ENCODE measurements at regions not wholly inside any gene's neighbourhood (a gene's known extent, or its start where the extent isn't known, plus 50 kb on each side); places are given as distances from the start of the nearest gene placed in this dataset.
"Not testable (repeated sequence)": the region's sequence is repeated elsewhere in the genome, so short reads cannot be mapped to it uniquely, and the experiment has no call there.

DNA sequence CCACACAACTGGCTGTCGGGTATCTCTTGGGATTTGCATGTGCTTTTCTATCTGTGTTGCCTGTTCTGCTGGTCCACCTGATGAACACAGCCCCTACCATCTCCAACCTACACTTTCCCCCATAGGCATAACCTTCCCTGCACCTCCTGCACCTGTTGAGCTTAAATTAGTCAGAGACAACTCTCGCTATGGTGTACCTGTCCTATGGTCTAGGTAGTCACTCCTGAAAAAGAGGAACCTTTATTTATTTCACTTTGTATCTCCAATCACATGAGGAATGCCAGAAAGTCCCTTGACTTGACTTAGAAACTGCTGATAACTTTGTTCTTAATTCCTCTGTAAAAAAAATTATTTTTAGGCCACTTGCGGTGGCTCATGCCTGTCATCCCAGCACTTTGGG is 338.1 kb downstream of the DHRSX start:
- no peak for TF ChIP-seq CTCF (conservative IDR thresholded peaks at IDR 0.05; ENCODE audit: low read length)

DNA sequence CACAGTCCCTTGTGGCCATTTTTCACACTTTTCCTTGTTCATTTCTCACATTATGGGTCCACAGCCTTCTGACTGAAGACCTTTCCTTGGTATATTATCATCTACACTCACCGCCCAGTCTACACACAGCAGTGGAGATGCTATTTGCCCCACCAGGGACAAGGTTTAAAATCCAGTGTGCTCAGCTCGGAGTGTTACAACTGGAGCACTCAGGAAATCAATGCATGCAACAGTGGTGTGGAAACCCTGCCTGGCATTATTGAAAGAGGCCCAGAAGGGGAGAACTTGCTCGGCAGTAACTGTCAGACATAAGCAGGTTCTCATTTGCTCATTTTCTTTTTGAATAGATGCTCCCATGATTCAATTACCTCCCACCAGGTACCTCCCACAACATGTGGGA is 340.9 kb downstream of the DHRSX start:
- no peak for DNase-seq (ENCODE audit: low read depth)
- H3K4me3 ChIP-seq (ENCODE audit: low read length): no peak overlapping the region
- TF ChIP-seq CTCF (conservative IDR thresholded peaks at IDR 0.05; ENCODE audit: low read length): no peak

More for the DNA sequence above, 338.1 kb downstream of the DHRSX start:
- no peak for DNase-seq (ENCODE audit: low read depth)
- no peak overlapping the region for H3K4me3 ChIP-seq (ENCODE audit: low read length)

- H3K4me3 ChIP-seq (ENCODE audit: low read length): no peak overlapping the region
- no peak for DNase-seq (ENCODE audit: low read depth)
- no peak for TF ChIP-seq CTCF (conservative IDR thresholded peaks at IDR 0.05; ENCODE audit: low read length)
These were observed 341.4 kb downstream of the DHRSX start for GRCh38 chrX:2159393-2159792.

DNA sequence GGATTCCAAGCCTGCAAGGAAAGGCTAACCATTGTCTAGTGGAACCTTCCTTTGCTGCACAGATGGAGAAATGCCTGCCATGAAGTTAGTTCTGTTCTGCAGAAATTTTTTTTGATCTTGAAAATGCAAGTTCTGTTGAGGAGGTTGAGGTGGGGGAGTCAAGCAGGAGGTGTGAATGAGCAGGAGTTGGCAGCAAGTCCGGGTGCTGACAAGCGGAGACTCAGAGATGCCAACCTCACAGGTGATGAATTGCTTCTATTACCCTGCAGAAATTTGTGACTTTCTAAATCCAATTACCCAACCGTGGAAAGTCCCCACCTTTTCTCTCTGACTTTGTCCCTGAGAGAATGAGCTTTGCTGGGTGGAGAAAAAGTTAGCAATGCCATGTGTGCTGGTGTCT is 350.1 kb downstream of the DHRSX start:
- no peak for DNase-seq (ENCODE audit: low read depth)
- no peak overlapping the region for H3K4me3 ChIP-seq (ENCODE audit: low read length)
- TF ChIP-seq CTCF (conservative IDR thresholded peaks at IDR 0.05; ENCODE audit: low read length): no peak

GRCh38 chrX:2150014-2150413 is 350.8 kb downstream of the DHRSX start:
- not testable (repeated sequence) for DNase-seq (ENCODE audit: low read depth); H3K4me3 ChIP-seq (ENCODE audit: low read length)

GRCh38 chrX:2149055-2149454 is 351.7 kb downstream of the DHRSX start:
- not testable (repeated sequence) for DNase-seq (ENCODE audit: low read depth); H3K4me3 ChIP-seq (ENCODE audit: low read length)

- TF ChIP-seq CTCF (conservative IDR thresholded peaks at IDR 0.05; ENCODE audit: low read length): no peak
- DNase-seq (ENCODE audit: low read depth): peak; percentile 43
- no peak overlapping the region for H3K4me3 ChIP-seq (ENCODE audit: low read length)
These were observed 352.8 kb downstream of the DHRSX start for GRCh38 chrX:2147928-2148327.

- TF ChIP-seq CTCF (conservative IDR thresholded peaks at IDR 0.05; ENCODE audit: low read length): no peak
- H3K4me3 ChIP-seq (ENCODE audit: low read length): no peak overlapping the region
- DNase-seq (ENCODE audit: low read depth): peak; percentile 64
These were observed 354.9 kb downstream of the DHRSX start for GRCh38 chrX:2145692-2146367.
